ENCODE measurements at regions not wholly inside any gene's neighbourhood (a gene's known extent, or its start where the extent isn't known, plus 50 kb on each side); places are given as distances from the start of the nearest gene placed in this dataset.

DNA sequence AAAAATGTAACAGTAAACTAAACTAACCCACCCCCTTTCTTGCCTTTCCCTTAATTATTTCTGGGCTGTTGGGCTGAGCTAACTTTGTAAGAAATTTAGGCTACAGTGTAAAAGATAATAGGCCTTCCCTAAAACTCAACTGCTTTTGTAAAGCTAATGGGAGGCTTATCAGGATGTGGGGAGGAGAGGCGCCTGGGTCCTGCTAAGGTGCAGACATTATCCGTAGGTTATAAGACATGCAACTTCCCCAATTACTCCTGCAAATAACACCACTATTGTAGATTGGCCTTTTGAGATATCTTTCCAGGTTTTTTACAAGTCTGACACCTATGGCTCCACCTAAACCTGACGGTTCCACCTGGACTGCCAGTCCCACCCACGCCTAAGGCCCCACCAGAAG, 88.3 kb downstream of the NPAP1 start:
- TF ChIP-seq POLR2A (IDR thresholded peaks at IDR 0.05): no peak
- no peak for TF ChIP-seq CTCF (IDR thresholded peaks at IDR 0.05)

Data from body of pancreas (tissue), 4 donors.